GM12864 (cell line): ENCODE measurements at regions not wholly inside any gene's neighbourhood (a gene's known extent, or its start where the extent isn't known, plus 50 kb on each side); places are given as distances from the start of the nearest gene placed in this dataset.

ENCODE experiments used
- DNase-seq: peaks from one replicate; pipeline ENCODE4 v3.0.0-alpha.2; 2011; ENCODE audit warnings: low read depth
- H3K4me3 ChIP-seq: 2 replicates; pipeline ENCODE4 v1.5.1; 2011; ENCODE audit warnings: mild to moderate bottlenecking, low read depth, low read length, control low read depth
- CTCF ChIP-seq: IDR thresholded peaks from 2 replicates; pipeline ENCODE4 v1.5.1; 2011; ENCODE audit warnings: low read depth, mild to moderate bottlenecking, moderate library complexity, low read length, control low read depth, inconsistent platforms; ENCODE audit errors: missing control alignments

GRCh38 chr1:67582625-67583461, 102.2 kb upstream of the GADD45A start:
- no peak overlapping the region for H3K4me3 ChIP-seq
- DNase-seq = no peak
- TF ChIP-seq CTCF = no peak

- TF ChIP-seq CTCF = no peak
- no peak overlapping the region for H3K4me3 ChIP-seq
- no peak for DNase-seq
Measured at GRCh38 chr1:67583462-67583950, 101.5 kb upstream of the GADD45A start.

GRCh38 chr1:67584938-67585337, 100.1 kb upstream of the GADD45A start:
- DNase-seq = no peak
- no peak overlapping the region for H3K4me3 ChIP-seq
- TF ChIP-seq CTCF = no peak

DNA sequence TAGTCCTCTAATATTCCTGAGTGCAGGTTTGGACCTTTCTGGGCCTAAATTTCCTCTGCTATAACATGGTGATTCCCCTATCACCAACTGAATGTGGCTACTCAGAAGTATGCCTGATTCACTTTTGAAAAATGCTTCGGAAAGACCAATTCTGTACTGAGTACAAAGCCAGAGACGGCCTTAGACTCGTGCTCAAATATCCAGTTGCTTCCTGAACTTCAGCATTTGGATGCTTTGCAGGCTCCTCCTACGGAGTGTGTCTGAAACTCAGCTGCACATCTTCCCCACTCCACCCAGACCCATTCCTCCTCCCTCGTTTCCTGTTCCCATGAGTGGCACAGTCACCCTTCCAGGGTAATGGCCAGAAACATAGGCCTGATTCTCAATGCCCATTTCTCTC, 98.4 kb upstream of the GADD45A start:
- no peak for DNase-seq
- no peak for TF ChIP-seq CTCF
- H3K4me3 ChIP-seq = no peak overlapping the region

DNA sequence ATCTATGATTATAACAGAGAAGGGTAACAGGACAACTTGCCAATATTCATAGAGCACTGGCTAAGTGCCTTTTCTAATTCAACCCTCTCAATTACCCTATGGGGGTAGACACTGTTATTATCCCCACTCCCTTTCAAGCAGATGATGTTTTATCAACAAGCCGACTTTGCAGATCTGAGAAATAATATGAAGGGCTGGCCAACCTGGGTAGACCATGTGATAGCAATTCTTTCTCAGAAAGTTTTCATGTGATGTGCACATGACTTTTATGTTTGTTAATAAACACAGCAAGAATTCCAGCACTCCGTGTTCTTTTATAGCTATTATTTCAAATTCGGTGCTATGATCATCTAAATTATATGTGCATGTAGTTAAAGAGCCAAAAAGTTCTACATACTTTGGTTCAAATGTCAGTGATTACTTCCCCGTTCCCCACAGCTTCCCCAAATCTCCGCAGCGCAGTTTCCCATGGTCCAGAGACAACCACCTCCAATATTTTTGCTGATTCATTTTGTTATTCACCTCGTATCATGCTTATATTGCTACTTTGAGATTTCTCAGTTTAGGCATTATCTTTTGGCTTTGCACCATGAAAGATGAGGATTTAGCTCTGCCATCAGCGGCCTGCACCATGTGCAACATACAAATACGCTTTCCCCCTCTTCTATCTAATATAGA, 96.7 kb upstream of the GADD45A start:
- TF ChIP-seq CTCF = no peak
- no peak for DNase-seq
- H3K4me3 ChIP-seq = no peak overlapping the region

GRCh38 chr1:67589519-67590233, 95.3 kb upstream of the GADD45A start:
- no peak for TF ChIP-seq CTCF
- no peak overlapping the region for H3K4me3 ChIP-seq
- DNase-seq = no peak
